Nephron (organoid): ENCODE measurements at regions not wholly inside any gene's neighbourhood (a gene's known extent, or its start where the extent isn't known, plus 50 kb on each side); places are given as distances from the start of the nearest gene placed in this dataset.
"Not testable (repeated sequence)": the region's sequence is repeated elsewhere in the genome, so short reads cannot be mapped to it uniquely, and the experiment has no call there.

ENCODE experiments used
- H3K27ac Mint-ChIP-seq, 3 experiments: 2 replicates each; pipeline ENCODE4 v1.8.0; 2020; ENCODE audit warnings: mixed read lengths in 3 of 3, mild to moderate bottlenecking in 2 of 3, moderate library complexity in 1 of 3
- H3K27me3 Mint-ChIP-seq: 2 replicates; pipeline ENCODE4 v1.8.0; 2021; ENCODE audit warnings: low read depth, mild to moderate bottlenecking, moderate library complexity, mixed read lengths
- H3K36me3 Mint-ChIP-seq: 2 replicates; pipeline ENCODE4 v1.8.0; 2020; ENCODE audit warnings: low read depth, mixed read lengths
- H3K4me1 Mint-ChIP-seq: 2 replicates; pipeline ENCODE4 v1.8.0; 2020; ENCODE audit warnings: mixed read lengths
- H3K4me3 Mint-ChIP-seq, 3 experiments: 2 replicates each; pipeline ENCODE4 v1.8.0; 2020; ENCODE audit warnings: mild to moderate bottlenecking in 3 of 3, mixed read lengths in 3 of 3, moderate library complexity in 2 of 3
- H3K9me3 Mint-ChIP-seq: 2 replicates; pipeline ENCODE4 v1.8.0; 2020; ENCODE audit warnings: mixed read lengths
- TF ChIP-seq, protein P1 (sequence below), 3 experiments: fragments of 200-600 bp; sonication (generic); IDR thresholded peaks; one replicate each; pipeline ENCODE4 v1.5.0; 2021; ENCODE audit warnings: antibody characterized with exemption in 3 of 3; ENCODE audit not compliant: unreplicated experiment in 3 of 3

DNA sequence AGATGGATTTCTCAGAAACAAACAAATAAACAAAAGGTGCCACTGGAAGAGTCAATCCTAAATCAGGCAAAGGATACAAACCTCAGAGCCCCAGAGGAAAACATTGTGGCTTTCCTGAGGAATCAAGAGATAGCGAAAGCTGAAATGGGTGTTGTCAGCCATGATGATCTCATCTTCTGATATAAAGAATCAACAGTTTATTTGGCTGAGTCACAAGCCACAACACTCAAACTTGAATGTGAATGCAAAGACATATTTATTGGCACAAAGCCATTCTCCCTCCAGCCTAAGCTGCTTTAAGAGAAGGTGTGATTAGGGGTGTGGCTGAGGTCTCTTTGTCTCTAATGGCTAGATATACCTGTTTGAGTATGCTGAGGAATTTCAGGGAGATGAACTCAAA lies 73.3 kb upstream of the NREP start:
- Mint-ChIP-seq H3K27me3 (no peaks in the 10 kb centered on the region), H3K27ac (no peak overlapping the region), H3K36me3 (no peaks in the 10 kb centered on the region), H3K4me1 (peaks cover 11% of the 10 kb centered on the region), H3K4me3 (no peak overlapping the region), H3K9me3 (no peaks in the 10 kb centered on the region)
- TF ChIP-seq, protein P1, sequence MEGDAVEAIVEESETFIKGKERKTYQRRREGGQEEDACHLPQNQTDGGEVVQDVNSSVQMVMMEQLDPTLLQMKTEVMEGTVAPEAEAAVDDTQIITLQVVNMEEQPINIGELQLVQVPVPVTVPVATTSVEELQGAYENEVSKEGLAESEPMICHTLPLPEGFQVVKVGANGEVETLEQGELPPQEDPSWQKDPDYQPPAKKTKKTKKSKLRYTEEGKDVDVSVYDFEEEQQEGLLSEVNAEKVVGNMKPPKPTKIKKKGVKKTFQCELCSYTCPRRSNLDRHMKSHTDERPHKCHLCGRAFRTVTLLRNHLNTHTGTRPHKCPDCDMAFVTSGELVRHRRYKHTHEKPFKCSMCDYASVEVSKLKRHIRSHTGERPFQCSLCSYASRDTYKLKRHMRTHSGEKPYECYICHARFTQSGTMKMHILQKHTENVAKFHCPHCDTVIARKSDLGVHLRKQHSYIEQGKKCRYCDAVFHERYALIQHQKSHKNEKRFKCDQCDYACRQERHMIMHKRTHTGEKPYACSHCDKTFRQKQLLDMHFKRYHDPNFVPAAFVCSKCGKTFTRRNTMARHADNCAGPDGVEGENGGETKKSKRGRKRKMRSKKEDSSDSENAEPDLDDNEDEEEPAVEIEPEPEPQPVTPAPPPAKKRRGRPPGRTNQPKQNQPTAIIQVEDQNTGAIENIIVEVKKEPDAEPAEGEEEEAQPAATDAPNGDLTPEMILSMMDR (IDR thresholded peaks at IDR 0.05; ENCODE audit: unreplicated experiment in 3 of 3): no peak

DNA sequence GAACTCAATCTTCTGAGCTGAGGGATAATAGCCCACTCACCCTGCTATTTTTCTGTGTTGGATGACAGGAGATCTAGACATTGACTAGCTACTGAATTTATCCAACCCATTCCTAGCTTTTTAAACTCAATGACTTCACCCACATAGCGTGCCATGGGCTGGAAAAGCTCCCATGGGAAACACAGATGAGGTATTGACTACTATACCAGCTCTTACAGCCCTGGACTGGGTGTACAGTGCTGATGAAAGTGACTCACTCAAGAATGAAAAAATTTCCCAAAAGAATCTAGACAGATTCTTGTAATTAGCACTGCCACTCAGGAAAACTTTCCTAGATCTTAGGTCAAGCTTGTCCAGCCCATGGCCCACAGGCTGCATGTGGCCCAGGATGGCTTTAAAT lies 72.7 kb upstream of the NREP start:
- Mint-ChIP-seq H3K4me3 (no peak overlapping the region), H3K4me1 (peaks cover 5% of the 10 kb centered on the region), H3K27ac (no peak overlapping the region), H3K36me3 (no peaks in the 10 kb centered on the region), H3K27me3 (no peaks in the 10 kb centered on the region), H3K9me3 (no peaks in the 10 kb centered on the region)
- TF ChIP-seq, protein P1 (IDR thresholded peaks at IDR 0.05; ENCODE audit: unreplicated experiment in 3 of 3): no peak

DNA sequence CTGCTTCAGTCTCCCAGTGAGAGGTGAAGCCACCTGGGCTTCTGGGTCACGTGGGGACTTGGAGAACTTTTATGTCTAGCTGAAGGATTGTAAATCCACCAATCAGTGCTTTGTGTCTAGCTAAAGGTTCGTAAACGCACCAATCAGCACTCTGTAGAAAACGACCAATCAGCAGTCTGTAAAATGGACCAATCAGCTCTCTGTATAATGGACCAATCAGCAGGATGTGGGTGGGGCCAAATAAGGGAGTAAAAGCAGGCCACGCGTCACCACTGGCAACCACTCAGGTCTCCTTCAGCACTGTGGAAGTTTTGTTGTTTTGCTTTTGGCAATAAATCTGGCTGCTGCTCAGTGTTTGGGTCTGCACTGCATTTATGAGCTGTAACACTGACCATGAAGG lies 69.1 kb upstream of the NREP start:
- Mint-ChIP-seq H3K9me3 (no peaks in the 10 kb centered on the region), H3K27me3 (no peaks in the 10 kb centered on the region), H3K27ac (no peak overlapping the region), H3K36me3 (no peaks in the 10 kb centered on the region), H3K4me3 (no peak overlapping the region), H3K4me1 (no peaks in the 10 kb centered on the region)
- TF ChIP-seq, protein P1 (IDR thresholded peaks at IDR 0.05; ENCODE audit: unreplicated experiment in 3 of 3): no peak

DNA sequence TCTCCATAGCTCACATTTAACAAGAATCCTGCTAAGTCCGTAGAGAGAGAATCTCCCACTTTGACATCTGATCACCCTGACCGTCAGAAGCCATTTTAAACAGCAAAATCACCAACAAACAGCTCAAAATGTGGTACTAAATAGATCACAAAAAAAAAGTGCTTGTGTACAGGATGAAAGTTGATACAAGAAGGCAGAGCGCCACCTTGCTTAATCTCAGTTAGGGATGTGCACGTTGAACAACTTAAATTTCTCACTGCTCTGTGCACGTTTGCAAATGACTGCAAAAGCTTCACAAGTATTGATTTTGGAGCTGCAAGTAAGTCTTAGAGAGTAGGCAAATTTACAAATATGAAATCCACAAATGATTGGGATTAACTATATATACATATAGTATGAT lies 63.1 kb upstream of the NREP start:
- Mint-ChIP-seq H3K4me3 (no peak overlapping the region), H3K27me3 (no peaks in the 10 kb centered on the region), H3K36me3 (no peaks in the 10 kb centered on the region), H3K4me1 (no peaks in the 10 kb centered on the region), H3K9me3 (no peaks in the 10 kb centered on the region), H3K27ac (no peak overlapping the region)
- TF ChIP-seq, protein P1 (IDR thresholded peaks at IDR 0.05; ENCODE audit: unreplicated experiment in 3 of 3): peak in 1 of 3 experiments; percentile 11

DNA sequence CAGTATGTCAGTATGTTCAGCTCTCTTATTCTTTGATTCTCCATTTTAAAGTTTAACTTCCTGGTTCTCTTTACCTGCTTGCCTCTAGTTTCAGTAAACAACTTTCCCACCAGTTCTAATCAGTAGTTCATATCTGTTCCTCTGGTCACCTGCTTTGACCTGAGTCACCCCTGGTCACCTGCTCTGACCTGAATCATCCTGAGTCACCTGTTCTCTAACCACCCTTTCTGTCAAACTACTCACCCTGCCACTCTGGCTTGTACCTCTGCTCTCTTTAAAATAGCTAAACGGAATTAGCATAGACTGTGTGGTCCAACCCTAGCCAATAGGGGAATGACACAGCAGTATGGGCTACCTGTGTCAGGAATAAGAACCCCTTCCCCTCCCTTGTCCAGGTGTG lies 62.0 kb upstream of the NREP start:
- H3K4me3 Mint-ChIP-seq, H3K27ac Mint-ChIP-seq, H3K36me3 Mint-ChIP-seq, H3K9me3 Mint-ChIP-seq, H3K4me1 Mint-ChIP-seq, H3K27me3 Mint-ChIP-seq: not testable (repeated sequence)

DNA sequence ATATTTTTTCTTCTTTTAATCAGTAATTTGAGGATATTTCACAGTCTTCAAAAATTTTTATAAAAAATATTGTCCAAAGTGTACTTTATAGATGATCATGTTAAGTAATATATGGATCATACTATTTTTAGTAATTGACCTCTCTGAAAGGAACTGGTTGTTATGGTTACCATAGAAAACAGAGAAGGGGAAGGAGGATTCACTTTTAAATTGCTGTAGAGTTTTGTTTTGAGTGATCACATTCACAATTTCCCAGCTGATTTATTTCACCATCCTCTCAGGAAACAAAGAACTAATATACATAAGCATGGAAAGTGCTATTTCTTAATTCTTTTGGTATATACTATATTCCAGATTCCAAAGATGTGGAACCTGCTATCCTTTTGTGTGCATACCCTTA lies 56.5 kb upstream of the NREP start:
- no peak overlapping the region for H3K4me3 Mint-ChIP-seq
- TF ChIP-seq, protein P1 (IDR thresholded peaks at IDR 0.05; ENCODE audit: unreplicated experiment in 3 of 3): no peak

More for the DNA sequence above, 56.5 kb upstream of the NREP start:
- no peaks in the 10 kb centered on the region for H3K27me3 Mint-ChIP-seq
- H3K27ac Mint-ChIP-seq: no peak overlapping the region
- no peaks in the 10 kb centered on the region for H3K4me1 Mint-ChIP-seq
- H3K36me3 Mint-ChIP-seq: no peaks in the 10 kb centered on the region
- H3K9me3 Mint-ChIP-seq: no peaks in the 10 kb centered on the region
